Femur (tissue), 1 donor: ENCODE measurements at regions not wholly inside any gene's neighbourhood (a gene's known extent, or its start where the extent isn't known, plus 50 kb on each side); places are given as distances from the start of the nearest gene placed in this dataset.
"Not testable (repeated sequence)": the region's sequence is repeated elsewhere in the genome, so short reads cannot be mapped to it uniquely, and the experiment has no call there.

Source experiments
- DNase-seq: peaks from one replicate; pipeline ENCODE4 v3.0.0-alpha.2; 2017

- DNase-seq: no peak
These were observed 236.6 kb downstream of the SATB1 start for GRCh38 chr3:18188491-18188890.

GRCh38 chr3:18185624-18186023 is 239.5 kb downstream of the SATB1 start:
- DNase-seq: no peak

GRCh38 chr3:18182923-18183322 is 242.2 kb downstream of the SATB1 start:
- DNase-seq: not testable (repeated sequence)

GRCh38 chr3:18179521-18179920 is 245.6 kb downstream of the SATB1 start:
- DNase-seq: no peak

GRCh38 chr3:18177271-18177670 is 247.9 kb downstream of the SATB1 start:
- no peak for DNase-seq

- DNase-seq: not testable (repeated sequence)
These were observed 251.2 kb downstream of the SATB1 start for GRCh38 chr3:18173891-18174290.

GRCh38 chr3:18159681-18160080 is 265.5 kb downstream of the SATB1 start:
- no peak for DNase-seq

GRCh38 chr3:18153571-18154173 is 271.5 kb downstream of the SATB1 start:
- no peak for DNase-seq

GRCh38 chr3:18151199-18151598 is 273.9 kb downstream of the SATB1 start:
- DNase-seq: no peak

- no peak for DNase-seq
These were observed 275.2 kb downstream of the SATB1 start for GRCh38 chr3:18149935-18150334.

- DNase-seq: no peak
These were observed 275.8 kb downstream of the SATB1 start for GRCh38 chr3:18149386-18149785.

GRCh38 chr3:18144571-18144970 is 280.6 kb downstream of the SATB1 start:
- DNase-seq: no peak

GRCh38 chr3:18143258-18143780 is 281.8 kb downstream of the SATB1 start:
- DNase-seq: no peak

- DNase-seq: no peak
These were observed 287.2 kb downstream of the SATB1 start for GRCh38 chr3:18137958-18138357.

- no peak for DNase-seq
These were observed 289.9 kb downstream of the SATB1 start for GRCh38 chr3:18135060-18135814.

GRCh38 chr3:18134386-18135059 is 290.6 kb downstream of the SATB1 start:
- no peak for DNase-seq

GRCh38 chr3:18132991-18133390 is 292.1 kb downstream of the SATB1 start:
- no peak for DNase-seq

- DNase-seq: no peak
These were observed 297.1 kb downstream of the SATB1 start for GRCh38 chr3:18127859-18128681.

GRCh38 chr3:18127174-18127858 is 297.8 kb downstream of the SATB1 start:
- no peak for DNase-seq

- no peak for DNase-seq
These were observed 298.4 kb downstream of the SATB1 start for GRCh38 chr3:18126772-18127171.

- no peak for DNase-seq
These were observed 300.6 kb downstream of the SATB1 start for GRCh38 chr3:18124501-18124900.

GRCh38 chr3:18122264-18122663 is 302.9 kb downstream of the SATB1 start:
- no peak for DNase-seq
